NCI-H2029 (cell line): ENCODE measurements at regions not wholly inside any gene's neighbourhood (a gene's known extent, or its start where the extent isn't known, plus 50 kb on each side); places are given as distances from the start of the nearest gene placed in this dataset.
"Not testable (repeated sequence)": the region's sequence is repeated elsewhere in the genome, so short reads cannot be mapped to it uniquely, and the experiment has no call there.

Source experiments
- DNase-seq: peaks from one replicate; lab custom pipeline; 2025; lab: John Stamatoyannopoulos, UW

- DNase-seq: no peak
These were observed 280.3 kb upstream of the KLF3 start for GRCh38 chr4:38383646-38384121.

- no peak for DNase-seq
These were observed 278.6 kb upstream of the KLF3 start for GRCh38 chr4:38385093-38386004.

GRCh38 chr4:38386005-38386551, 277.9 kb upstream of the KLF3 start:
- DNase-seq: no peak

- no peak for DNase-seq
These were observed 277.3 kb upstream of the KLF3 start for GRCh38 chr4:38386654-38387188.

GRCh38 chr4:38387348-38387747, 276.7 kb upstream of the KLF3 start:
- peak; percentile 62 for DNase-seq

- no peak for DNase-seq
These were observed 276.2 kb upstream of the KLF3 start for GRCh38 chr4:38387819-38388218.

- DNase-seq: not testable (repeated sequence)
These were observed 275.1 kb upstream of the KLF3 start for GRCh38 chr4:38388907-38389306.

- DNase-seq: no peak
These were observed 272.9 kb upstream of the KLF3 start for GRCh38 chr4:38390969-38391545.

GRCh38 chr4:38392223-38392855, 271.7 kb upstream of the KLF3 start:
- no peak for DNase-seq

- DNase-seq: no peak
These were observed 267.9 kb upstream of the KLF3 start for GRCh38 chr4:38396091-38396490.

- no peak for DNase-seq
These were observed 267.0 kb upstream of the KLF3 start for GRCh38 chr4:38396845-38397547.

- DNase-seq: no peak
These were observed 263.1 kb upstream of the KLF3 start for GRCh38 chr4:38400946-38401345.

- no peak for DNase-seq
These were observed 257.8 kb upstream of the KLF3 start for GRCh38 chr4:38406243-38406642.

- no peak for DNase-seq
These were observed 254.1 kb upstream of the KLF3 start for GRCh38 chr4:38409852-38410251.

GRCh38 chr4:38411092-38411491, 252.9 kb upstream of the KLF3 start:
- DNase-seq: no peak

- no peak for DNase-seq
These were observed 251.9 kb upstream of the KLF3 start for GRCh38 chr4:38411981-38412536.

- no peak for DNase-seq
These were observed 250.3 kb upstream of the KLF3 start for GRCh38 chr4:38413524-38414341.

- no peak for DNase-seq
These were observed 249.6 kb upstream of the KLF3 start for GRCh38 chr4:38414410-38414809.

GRCh38 chr4:38415682-38416081, 248.3 kb upstream of the KLF3 start:
- DNase-seq: no peak

GRCh38 chr4:38416450-38417014, 247.5 kb upstream of the KLF3 start:
- no peak for DNase-seq
